ENCODE measurements at regions not wholly inside any gene's neighbourhood (a gene's known extent, or its start where the extent isn't known, plus 50 kb on each side); places are given as distances from the start of the nearest gene placed in this dataset.

- no peak for TF ChIP-seq EZH2 (IDR thresholded peaks at IDR 0.05)
- TF ChIP-seq POLR2AphosphoS5 (IDR thresholded peaks at IDR 0.05; ENCODE audit: borderline replicate concordance, low read depth, low read length), result no peak
Measured at GRCh38 chr12:67002720-67003119, 266.4 kb upstream of the CAND1 start.

All from SK-N-MC (cell line).